Lower lobe of right lung (tissue), 2 donors: ENCODE measurements at regions not wholly inside any gene's neighbourhood (a gene's known extent, or its start where the extent isn't known, plus 50 kb on each side); places are given as distances from the start of the nearest gene placed in this dataset.
A peak's percentile ranks its signal among the peaks of the same experiment; 100 is the strongest.

ENCODE experiments used
- ATAC-seq, 2 donors: fragments of 200-7000 bp; cut with Tn5 transposase; one replicate each; pipeline ENCODE4 v1.9.1; 2020 to 2022; ENCODE audit warnings: mild to moderate bottlenecking in 2 of 2, moderate library complexity in 2 of 2
- DNase-seq: peaks from one replicate; pipeline ENCODE4 v3.0.0-alpha.2; 2020
- H3K27ac ChIP-seq: fragments of 200-600 bp; one replicate; pipeline ENCODE4 v1.8.0; 2022
- H3K27me3 ChIP-seq: fragments of 200-600 bp; one replicate; pipeline ENCODE4 v1.8.0; 2022; ENCODE audit warnings: low read depth
- H3K36me3 ChIP-seq: fragments of 200-600 bp; one replicate; pipeline ENCODE4 v1.8.0; 2022; ENCODE audit warnings: mild to moderate bottlenecking
- H3K4me1 ChIP-seq: fragments of 200-600 bp; one replicate; pipeline ENCODE4 v1.8.0; 2022
- H3K4me3 ChIP-seq: fragments of 200-600 bp; one replicate; pipeline ENCODE4 v1.8.0; 2022; ENCODE audit warnings: mild to moderate bottlenecking
- H3K9me3 ChIP-seq: fragments of 200-600 bp; one replicate; pipeline ENCODE4 v1.8.0; 2022
- CTCF ChIP-seq: fragments of 200-600 bp; IDR thresholded peaks from one replicate; pipeline ENCODE4 v1.8.0; 2022; ENCODE audit warnings: antibody characterized with exemption, mild to moderate bottlenecking
- intact Hi-C: fragments of 100-400 bp; cut with DNase I; formaldehyde crosslinking; loops from one replicate; pipeline ENCODE4 v1.11.0; 2022
- donor health status: DM: no; HTN: yes; CAD: no; lungs with severe emphysema.

DNA sequence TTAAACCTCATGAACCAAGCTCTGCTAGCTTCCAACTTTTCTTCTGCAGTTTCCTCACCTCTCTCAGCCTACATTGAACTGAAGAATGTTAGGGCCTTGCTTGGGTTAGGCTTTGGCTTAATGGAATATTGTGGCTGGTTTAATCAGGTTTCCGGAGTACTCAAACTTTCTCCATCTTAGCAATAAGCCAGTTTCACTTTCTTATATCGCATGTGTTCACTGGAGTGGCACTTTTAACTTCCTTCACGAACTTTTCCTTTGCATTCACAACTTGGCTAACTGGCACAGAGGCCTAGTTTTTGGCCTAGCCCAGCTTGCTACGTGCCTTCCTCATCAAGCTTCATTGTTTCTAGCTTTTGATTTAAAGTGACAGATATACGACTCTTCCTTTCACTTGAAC is 81.0 kb upstream of the MAST4 start:
- H3K36me3 ChIP-seq, result no peaks in the 10 kb centered on the region
- no peak overlapping the region for H3K27ac ChIP-seq
- intact Hi-C loops, result no loop called here
- no peaks in the 10 kb centered on the region for H3K9me3 ChIP-seq
- no peak for DNase-seq
- H3K27me3 ChIP-seq, result no peaks in the 10 kb centered on the region
- no peak for TF ChIP-seq CTCF
- ATAC-seq, result peak in 1 of 2 donors; percentile 32
- H3K4me3 ChIP-seq, result no peak overlapping the region
- H3K4me1 ChIP-seq, result no peaks in the 10 kb centered on the region

DNA sequence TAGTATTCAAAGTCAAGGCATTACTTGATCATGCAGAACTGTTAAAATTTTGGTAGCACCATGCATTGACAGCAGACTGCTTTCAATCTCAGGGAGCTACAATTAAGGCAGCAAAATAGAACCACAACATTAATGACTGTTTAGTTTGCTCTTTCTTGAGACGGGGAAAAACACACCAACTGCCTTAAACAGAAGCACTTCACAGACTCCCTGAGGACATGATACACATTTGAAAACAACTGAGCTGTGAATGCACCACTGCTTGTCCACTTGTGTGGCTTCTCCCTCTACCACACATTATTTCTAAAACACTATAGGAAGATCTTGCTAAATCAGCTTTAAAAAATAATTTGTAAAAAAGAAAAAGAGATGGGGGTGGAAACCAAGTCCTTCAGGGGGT is 79.6 kb upstream of the MAST4 start:
- H3K27me3 ChIP-seq, result no peaks in the 10 kb centered on the region
- intact Hi-C loops, result no loop called here
- H3K4me3 ChIP-seq, result no peak overlapping the region
- no peaks in the 10 kb centered on the region for H3K4me1 ChIP-seq
- no peaks in the 10 kb centered on the region for H3K36me3 ChIP-seq
- DNase-seq (no peak), ATAC-seq (no peak)
- H3K9me3 ChIP-seq, result peaks cover 1% of the 10 kb centered on the region
- H3K27ac ChIP-seq, result no peak overlapping the region
- TF ChIP-seq CTCF, result no peak

DNA sequence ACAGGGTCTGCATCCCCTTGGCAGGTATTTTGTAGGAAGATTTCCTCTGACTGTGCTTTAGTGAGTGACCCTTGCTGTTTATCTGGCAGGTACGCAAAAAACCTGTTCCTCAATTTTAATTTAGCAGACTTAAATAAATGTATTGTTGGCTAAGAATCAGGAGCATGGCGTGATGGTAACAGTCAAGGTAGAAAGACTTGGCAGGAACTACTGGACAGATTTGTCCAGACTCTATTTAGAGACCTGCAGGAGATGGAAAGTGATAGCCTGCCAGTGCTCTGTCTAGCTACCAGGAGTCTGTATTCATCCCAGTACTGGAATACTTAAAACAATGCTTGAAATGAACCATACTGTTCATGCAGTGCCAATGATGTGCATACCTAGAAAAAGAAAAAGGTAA is 78.8 kb upstream of the MAST4 start:
- no peak for DNase-seq
- intact Hi-C loops, result no loop called here

GRCh38 chr5:66518052-66518451 is 78.1 kb upstream of the MAST4 start:
- Histone ChIP-seq H3K36me3 (no peaks in the 10 kb centered on the region), H3K4me1 (no peaks in the 10 kb centered on the region), H3K4me3 (no peak overlapping the region), H3K9me3 (peaks cover 4% of the 10 kb centered on the region), H3K27ac (peak overlapping the region; percentile 50), H3K27me3 (no peaks in the 10 kb centered on the region)
- intact Hi-C loops, result no loop called here
- DNase-seq (no peak), ATAC-seq (peak in 1 of 2 donors; percentile 38)
- TF ChIP-seq CTCF, result no peak

More for the DNA sequence above, 78.8 kb upstream of the MAST4 start:
- Histone ChIP-seq H3K36me3 (no peaks in the 10 kb centered on the region), H3K27me3 (no peaks in the 10 kb centered on the region), H3K4me3 (no peak overlapping the region), H3K4me1 (no peaks in the 10 kb centered on the region), H3K9me3 (peaks cover 4% of the 10 kb centered on the region), H3K27ac (no peak overlapping the region)
- ATAC-seq, result no peak
- TF ChIP-seq CTCF, result no peak

- H3K36me3 ChIP-seq, result no peaks in the 10 kb centered on the region
- intact Hi-C loops, result no loop called here
- ATAC-seq (peak; percentile 74 to 88), DNase-seq (no peak)
- no peaks in the 10 kb centered on the region for H3K27me3 ChIP-seq
- H3K4me1 ChIP-seq, result no peaks in the 10 kb centered on the region
- H3K9me3 ChIP-seq, result peaks cover 4% of the 10 kb centered on the region
- no peak for TF ChIP-seq CTCF
- peak overlapping the region; percentile 21 for H3K4me3 ChIP-seq
- H3K27ac ChIP-seq, result peak overlapping the region; percentile 50
Observed at GRCh38 chr5:66518753-66519152, 77.4 kb upstream of the MAST4 start.

GRCh38 chr5:66519626-66520025 is 76.6 kb upstream of the MAST4 start:
- intact Hi-C loops, result no loop called here
- Histone ChIP-seq H3K4me1 (no peaks in the 10 kb centered on the region), H3K9me3 (peaks cover 4% of the 10 kb centered on the region), H3K36me3 (no peaks in the 10 kb centered on the region), H3K27me3 (no peaks in the 10 kb centered on the region), H3K27ac (no peak overlapping the region), H3K4me3 (no peak overlapping the region)
- no peak for DNase-seq
- peak; percentile 58 to 59 for ATAC-seq
- no peak for TF ChIP-seq CTCF
